H1 (cell line): ENCODE measurements at regions not wholly inside any gene's neighbourhood (a gene's known extent, or its start where the extent isn't known, plus 50 kb on each side); places are given as distances from the start of the nearest gene placed in this dataset.

Experiments
- CBX5 ChIP-seq: fragments of 300-800, 300-1000 bp; sonication (generic); IDR thresholded peaks from 2 replicates; pipeline ENCODE4 v1.7.1; 2016; ENCODE audit warnings: antibody characterized with exemption, low read length, low read depth
- EZH2 ChIP-seq: fragments of 200-600 bp; sonication (generic); IDR thresholded peaks from 2 replicates; pipeline ENCODE4 v1.7.1; 2012; ENCODE audit warnings: low read depth, mild to moderate bottlenecking, moderate library complexity, low read length, inconsistent platforms; ENCODE audit not compliant: severe bottlenecking
- FOSL1 ChIP-seq: IDR thresholded peaks from 2 replicates; pipeline ENCODE4 v1.6.1; 2011; ENCODE audit warnings: mild to moderate bottlenecking, low read depth, low read length, moderate library complexity; ENCODE audit not compliant: insufficient read depth
- POLR2A ChIP-seq, 2 experiments: IDR thresholded peaks; 1 replicate in 1 of 2; 2 replicates in 1 of 2; pipeline ENCODE4 v1.6.1; 2011; ENCODE audit warnings: low read depth in 2 of 2, low read length in 2 of 2, mild to moderate bottlenecking in 2 of 2; ENCODE audit errors: control extremely low read depth in 1 of 2
- POLR2AphosphoS5 ChIP-seq: IDR thresholded peaks from 2 replicates; pipeline ENCODE4 v1.6.1; 2011; ENCODE audit warnings: low read depth, low read length
- RAD21 ChIP-seq, 2 experiments: IDR thresholded peaks in 1 of 2; conservative IDR thresholded peaks in 1 of 2; 2 replicates each; pipeline ENCODE4 v1.6.1; 2011; ENCODE audit warnings: low read depth in 2 of 2, low read length in 2 of 2, improper control_type of control experiment in 1 of 2, inconsistent platforms in 1 of 2, mild to moderate bottlenecking in 1 of 2, moderate library complexity in 1 of 2
- TBP ChIP-seq: IDR thresholded peaks from 2 replicates; pipeline ENCODE4 v1.6.1; 2011; ENCODE audit warnings: low read depth, low read length, improper control_type of control experiment
- TF ChIP-seq, protein P1 (sequence below), 3 experiments: IDR thresholded peaks; 1 replicate in 2 of 3; 2 replicates in 1 of 3; pipeline versions ENCODE4 v1.5.1 to v1.6.1; 2011; ENCODE audit warnings: low read length in 3 of 3, mild to moderate bottlenecking in 3 of 3, inconsistent platforms in 2 of 3, low read depth in 1 of 3, moderate library complexity in 1 of 3; ENCODE audit not compliant: insufficient read depth in 1 of 3; ENCODE audit errors: control extremely low read depth in 1 of 3

DNA sequence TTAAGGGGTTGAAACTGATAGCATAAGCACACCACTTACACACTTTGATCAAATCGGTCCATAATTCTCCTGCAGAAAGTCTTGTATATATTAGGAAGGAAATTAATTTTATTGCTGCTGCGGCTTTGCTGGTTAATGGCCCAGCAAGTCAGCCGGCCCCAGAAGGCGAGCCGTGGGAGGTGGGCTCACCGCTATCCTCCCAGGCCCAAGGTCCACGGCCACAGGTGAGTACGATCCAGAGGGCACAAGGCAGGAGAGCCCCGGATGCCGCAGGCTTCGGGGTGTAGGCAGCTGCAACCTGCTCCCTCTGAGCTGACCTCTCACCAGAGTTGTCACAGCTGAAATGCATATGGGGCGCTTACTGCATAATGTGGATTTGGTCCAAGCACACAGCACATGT, 165.7 kb downstream of the TBX5 start:
- TF ChIP-seq EZH2 (no peak), POLR2AphosphoS5 (no peak), TBP (no peak), RAD21 (IDR thresholded peaks at IDR 0.05 in 1 of 2, conservative IDR thresholded peaks at IDR 0.05 in 1 of 2; ENCODE audit: low read depth in 2 of 2, low read length in 2 of 2) (no peak), POLR2A (IDR thresholded peaks at IDR 0.05; ENCODE audit: control extremely low read depth in 1 of 2, low read depth in 2 of 2, low read length in 2 of 2) (no peak), CBX5 (no peak), FOSL1 (no peak)
- TF ChIP-seq, protein P1, sequence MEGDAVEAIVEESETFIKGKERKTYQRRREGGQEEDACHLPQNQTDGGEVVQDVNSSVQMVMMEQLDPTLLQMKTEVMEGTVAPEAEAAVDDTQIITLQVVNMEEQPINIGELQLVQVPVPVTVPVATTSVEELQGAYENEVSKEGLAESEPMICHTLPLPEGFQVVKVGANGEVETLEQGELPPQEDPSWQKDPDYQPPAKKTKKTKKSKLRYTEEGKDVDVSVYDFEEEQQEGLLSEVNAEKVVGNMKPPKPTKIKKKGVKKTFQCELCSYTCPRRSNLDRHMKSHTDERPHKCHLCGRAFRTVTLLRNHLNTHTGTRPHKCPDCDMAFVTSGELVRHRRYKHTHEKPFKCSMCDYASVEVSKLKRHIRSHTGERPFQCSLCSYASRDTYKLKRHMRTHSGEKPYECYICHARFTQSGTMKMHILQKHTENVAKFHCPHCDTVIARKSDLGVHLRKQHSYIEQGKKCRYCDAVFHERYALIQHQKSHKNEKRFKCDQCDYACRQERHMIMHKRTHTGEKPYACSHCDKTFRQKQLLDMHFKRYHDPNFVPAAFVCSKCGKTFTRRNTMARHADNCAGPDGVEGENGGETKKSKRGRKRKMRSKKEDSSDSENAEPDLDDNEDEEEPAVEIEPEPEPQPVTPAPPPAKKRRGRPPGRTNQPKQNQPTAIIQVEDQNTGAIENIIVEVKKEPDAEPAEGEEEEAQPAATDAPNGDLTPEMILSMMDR (IDR thresholded peaks at IDR 0.05; ENCODE audit: control extremely low read depth in 1 of 3, insufficient read depth in 1 of 3, low read depth in 1 of 3, low read length in 3 of 3), result no peak
